ENCODE measurements at regions not wholly inside any gene's neighbourhood (a gene's known extent, or its start where the extent isn't known, plus 50 kb on each side); places are given as distances from the start of the nearest gene placed in this dataset.

DNA sequence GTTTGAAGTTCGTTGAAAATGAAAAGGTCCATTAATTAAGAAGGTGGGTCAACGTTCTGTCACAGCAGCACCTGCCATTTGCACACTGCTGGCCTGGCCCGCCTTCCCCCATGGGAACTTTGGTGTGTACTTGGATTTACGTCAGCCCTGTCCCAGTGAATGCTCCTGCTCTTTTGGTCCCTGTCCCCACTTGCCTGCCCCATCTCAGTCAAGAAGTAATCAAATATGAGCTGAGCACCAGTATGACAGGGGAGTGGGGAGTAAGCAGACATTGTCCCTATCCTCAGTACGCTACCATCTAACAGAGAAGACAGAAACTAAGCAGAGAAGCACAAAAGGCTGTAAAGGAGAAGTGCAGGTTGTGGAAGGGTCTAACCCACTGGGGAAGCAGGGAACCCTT lies 65.1 kb downstream of the SLC4A3 start:
- no peak for DNase-seq

DNA sequence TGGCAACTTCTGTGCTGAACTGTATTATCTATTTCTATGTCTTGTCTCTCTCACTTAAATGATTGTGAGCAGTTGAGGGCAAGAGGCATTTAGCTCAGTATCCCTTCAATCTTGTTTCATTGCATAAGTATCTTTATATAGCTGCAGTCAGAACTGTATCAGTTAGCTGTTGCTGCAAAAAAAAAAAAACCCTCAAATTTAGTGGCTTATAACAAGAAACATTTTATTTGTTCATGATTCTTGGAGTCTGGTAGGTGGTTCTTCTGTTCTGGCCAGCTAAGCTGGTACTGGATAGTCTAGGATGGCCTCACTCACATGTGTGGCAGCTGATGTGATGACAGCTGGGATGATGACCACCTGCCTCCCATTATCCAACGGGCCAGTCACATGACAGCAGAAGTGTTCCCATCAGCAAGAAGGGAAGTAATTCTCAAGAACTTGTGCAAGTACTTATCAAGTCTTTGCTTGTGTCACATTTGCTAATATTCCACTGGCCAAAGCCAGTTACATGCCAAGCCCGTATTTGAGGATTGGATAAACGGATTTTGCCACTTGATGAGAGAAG lies 67.8 kb downstream of the SLC4A3 start:
- DNase-seq = no peak

GRCh38 chr2:219697811-219698747 lies 70.6 kb downstream of the SLC4A3 start:
- no peak for DNase-seq

DNA sequence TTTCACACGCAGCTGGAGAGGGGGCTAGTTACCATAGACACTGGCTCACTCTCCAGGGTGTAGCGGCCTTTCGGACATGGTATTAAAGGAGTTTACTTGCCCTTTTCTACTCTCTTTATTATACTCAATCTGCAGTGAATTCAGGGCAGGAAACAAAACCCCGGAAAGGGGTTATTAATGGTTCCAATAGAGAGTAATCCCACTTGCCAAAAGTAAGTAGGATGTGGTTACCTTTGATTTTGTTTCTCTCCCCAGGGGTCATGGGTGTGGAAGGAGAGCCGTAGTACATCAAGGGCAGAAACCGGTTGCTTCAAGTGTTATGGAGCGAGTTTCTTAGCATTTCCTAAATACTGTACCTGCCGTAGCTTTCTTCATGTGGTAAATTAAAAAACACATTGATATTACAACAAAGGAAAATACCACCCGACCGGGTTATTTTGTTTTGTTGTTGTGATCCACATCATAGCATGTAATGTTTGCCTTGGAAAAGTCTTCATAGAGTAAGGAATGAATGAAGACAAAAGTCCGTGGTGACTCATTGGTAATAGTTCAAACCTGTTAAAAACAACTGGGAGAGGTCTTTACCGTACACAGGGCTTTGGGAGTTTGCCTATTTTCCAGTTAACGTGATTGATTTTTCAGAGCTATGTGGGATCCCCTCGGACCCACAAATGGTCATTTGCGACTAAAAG lies 71.5 kb downstream of the SLC4A3 start:
- no peak for DNase-seq

DNA sequence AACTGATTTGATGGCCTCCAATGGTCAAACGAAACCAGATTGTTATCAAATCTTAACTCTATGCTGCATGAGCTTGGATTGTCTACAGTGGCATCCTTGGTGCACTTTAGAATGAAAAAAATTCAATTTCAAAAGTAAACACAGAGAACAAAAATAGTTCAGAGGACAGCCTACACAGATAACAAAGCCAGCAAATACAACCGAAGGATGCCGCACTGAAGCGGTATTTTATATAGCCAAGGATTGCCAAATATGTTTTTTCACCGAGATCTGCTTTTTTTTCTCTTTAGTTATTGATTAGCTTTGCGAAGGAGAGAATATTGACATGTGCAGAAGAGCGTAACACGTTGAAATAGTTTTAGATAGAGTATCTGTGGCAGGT lies 72.0 kb downstream of the SLC4A3 start:
- DNase-seq = no peak

- DNase-seq = no peak
These were observed 74.6 kb downstream of the SLC4A3 start for GRCh38 chr2:219701847-219702634.

DNA sequence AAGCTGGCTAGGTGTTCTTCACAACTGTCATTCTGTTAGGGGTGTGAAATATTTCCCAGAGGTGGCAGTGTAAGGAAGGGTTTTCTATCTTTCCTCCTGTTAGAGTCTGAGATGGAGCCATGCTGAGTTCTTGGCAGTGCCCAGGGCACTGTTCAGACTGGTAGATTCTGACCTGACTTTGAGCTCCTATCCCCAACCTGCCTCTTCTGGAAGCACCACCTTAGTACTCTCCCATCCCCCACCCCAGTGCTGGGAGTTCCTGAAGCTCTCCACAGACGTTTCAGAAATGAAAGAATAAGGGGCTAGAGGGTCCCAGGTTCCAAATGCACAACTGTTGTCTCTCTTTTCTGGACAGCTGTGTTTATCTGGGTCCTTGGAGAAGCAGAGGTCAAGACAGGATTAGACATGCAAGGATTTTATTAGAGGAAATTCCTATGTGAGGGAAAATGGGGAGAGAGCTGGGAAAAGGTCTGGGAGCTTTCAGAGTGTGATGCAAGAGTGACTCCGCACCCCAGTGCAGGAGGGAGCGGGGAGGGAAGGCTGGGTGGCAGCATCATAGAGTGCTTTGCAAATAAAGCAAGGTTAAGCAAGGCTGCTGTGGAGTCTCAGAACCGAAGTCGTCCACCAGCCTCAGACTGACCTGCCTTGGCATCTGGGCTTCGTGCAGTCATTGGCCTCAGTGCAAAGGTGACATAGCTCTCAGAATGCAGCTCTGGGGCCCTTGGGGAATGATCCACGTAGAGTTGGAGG lies 75.5 kb downstream of the SLC4A3 start:
- DNase-seq = no peak

GRCh38 chr2:219704878-219705277 lies 77.4 kb downstream of the SLC4A3 start:
- no peak for DNase-seq

DNA sequence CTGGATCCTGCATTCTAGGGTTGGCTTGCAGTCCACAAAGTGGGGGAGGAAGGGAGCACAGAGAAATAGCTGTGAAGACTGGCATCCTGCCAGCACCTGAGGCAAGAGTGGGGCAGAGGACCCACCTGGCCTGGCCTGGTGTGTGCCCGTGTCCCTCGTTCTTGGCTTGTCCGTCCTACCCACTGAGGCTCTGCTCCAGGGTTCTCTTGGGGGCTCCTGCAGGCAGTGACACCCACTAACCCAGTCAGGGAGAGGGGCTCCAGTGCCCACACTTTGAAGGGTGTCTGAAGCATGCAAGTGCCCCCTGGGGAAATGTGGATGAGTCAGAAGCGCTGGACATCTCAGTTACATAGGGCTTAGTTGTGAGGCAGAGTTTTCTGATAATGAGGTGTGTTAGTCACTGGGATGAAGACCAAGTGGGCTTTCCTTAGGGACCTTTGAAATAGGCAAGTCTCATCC lies 79.4 kb downstream of the SLC4A3 start:
- peak; percentile 82 for DNase-seq

GRCh38 chr2:219707496-219708285 lies 80.3 kb downstream of the SLC4A3 start:
- peak; percentile 76 for DNase-seq

DNA sequence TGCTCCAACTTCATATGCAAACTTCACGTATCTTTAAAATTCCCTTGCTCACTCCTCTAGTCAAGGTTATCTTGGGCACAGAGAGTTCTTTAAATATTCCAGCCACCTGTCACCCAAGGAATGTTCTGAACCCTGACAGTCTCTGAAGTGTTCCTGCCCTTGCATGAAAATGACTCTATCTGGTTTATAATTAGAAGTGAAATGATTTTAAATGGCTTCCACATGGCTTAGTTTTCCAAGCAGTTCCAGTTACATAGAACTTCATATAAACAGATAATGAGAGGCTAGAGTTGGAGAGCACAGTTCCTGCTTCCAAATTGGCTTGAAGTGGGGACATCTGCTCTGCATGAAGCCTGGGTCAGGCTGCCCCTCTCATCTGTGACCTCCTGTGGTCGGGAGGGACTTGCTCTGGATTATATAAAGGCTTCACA lies 81.9 kb downstream of the SLC4A3 start:
- no peak for DNase-seq

DNA sequence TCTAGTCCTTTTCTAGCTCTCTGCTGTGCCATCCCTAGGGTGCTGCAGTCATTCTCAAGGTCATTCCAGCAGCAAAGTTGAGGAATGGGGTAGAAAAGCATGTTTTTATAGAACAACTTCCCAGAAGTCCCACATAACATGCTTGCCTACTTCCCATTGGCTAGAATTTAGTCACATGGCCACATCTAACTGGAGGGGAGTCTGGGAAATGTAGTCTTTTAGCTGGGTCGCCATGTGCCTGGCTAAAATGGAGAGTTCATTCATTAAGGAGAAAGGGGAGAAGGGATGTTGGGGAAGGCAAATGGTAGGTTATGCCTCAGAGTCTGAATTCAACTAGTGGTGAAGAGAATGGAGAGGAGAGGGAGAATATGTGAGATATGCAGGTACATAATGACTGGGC lies 85.7 kb downstream of the SLC4A3 start:
- DNase-seq = no peak

DNA sequence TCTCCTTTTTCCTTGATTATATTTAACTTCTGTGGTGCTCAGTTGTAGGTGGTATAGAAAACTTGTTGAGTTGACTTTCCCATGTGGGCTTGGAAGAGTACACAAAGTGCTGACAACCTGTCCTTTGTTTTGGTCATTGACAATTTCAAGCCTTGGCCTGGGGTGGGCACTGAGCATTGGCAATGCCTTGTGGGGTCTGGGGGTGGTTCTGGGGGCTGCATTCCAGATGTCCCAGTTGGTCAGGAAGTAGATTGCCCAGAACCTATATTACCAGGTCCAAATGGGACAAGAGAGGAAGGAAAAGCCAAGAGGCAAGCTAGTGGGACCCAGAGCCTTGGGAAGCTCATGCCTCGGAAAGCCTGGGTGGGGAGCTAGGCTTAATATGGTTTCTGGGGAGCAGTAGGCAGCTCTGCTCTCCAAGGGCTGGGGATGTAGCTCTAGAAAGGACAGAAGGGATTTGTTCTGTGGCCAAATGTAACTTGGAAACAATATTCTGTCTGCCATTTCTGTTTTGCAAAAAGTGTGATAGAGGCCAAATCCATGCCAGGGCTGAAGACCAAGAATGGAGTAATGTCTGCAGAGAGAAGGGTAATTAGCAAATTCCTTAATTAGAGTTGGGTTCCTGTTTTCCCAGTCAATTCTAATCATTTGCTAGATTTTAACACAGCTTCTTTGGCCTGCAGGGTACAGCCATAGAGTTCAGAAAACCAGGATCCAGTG lies 87.4 kb downstream of the SLC4A3 start:
- DNase-seq = no peak

DNA sequence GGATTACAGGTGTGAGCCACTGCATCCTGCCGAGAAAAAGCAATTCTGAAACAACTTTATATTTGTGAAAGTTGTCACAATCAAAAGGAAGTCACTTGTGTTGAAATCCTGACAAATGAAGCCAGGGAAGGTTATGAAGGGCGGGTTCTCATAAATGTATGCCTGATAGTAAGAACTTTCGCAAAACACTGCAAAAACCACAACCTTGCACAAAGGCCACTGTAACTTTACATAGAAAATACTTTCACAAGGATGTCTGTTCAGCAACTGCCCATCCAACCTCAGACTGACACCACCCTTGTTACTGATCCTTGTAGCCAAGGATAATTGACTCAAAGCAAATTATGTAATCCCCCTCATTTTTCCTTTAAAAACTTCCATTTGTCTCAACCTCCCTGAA lies 90.6 kb downstream of the SLC4A3 start:
- no peak for DNase-seq

DNA sequence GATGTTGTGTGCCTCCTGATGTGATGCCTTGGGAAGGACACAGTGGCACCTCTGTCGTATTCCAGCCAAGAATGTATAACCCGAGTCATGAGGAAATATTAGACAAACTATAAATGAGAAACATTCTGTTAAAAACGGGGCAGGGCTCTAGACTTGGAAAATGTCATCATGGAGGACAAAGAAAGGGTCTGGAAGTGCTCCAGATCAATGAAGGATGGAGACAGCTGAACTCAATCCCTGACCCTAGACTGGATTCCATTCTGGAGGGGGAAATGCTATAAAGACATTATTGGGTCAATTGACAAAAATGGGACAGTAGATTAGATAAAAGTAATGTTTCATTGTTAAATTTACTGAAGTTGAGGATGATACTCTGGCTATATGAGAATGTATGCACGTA lies 92.1 kb downstream of the SLC4A3 start:
- no peak for DNase-seq

- DNase-seq = no peak
These were observed 93.5 kb downstream of the SLC4A3 start for GRCh38 chr2:219720956-219721355.

DNA sequence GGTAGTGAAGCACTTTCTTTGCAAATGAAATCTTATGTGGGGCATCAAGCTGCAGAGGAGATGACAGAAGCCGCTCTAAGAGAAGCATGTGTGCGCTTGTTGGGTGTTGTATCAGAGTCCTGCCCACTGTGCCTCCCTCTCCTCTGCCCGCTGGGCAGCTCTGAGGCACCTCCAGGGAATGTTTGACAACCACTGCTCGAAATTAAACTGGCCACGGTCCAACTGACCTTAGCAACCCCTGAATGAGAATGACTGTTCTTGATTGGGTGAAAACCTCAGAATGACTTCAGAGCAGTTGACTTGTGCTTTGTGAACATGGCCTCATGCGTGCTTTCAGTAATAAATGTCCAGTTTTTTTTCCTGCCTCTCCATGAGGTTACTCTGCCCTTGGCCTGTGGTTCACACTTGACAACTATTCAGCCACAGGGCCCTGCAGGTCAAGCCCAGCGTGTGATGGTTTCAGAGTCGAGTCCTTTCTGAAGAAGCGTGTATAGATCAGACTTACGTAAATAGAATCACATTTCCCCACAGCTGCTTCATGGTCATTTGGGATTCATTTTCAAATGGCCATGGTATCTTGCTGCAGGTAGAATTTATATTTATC lies 94.9 kb downstream of the SLC4A3 start:
- peak; percentile 63 for DNase-seq

DNA sequence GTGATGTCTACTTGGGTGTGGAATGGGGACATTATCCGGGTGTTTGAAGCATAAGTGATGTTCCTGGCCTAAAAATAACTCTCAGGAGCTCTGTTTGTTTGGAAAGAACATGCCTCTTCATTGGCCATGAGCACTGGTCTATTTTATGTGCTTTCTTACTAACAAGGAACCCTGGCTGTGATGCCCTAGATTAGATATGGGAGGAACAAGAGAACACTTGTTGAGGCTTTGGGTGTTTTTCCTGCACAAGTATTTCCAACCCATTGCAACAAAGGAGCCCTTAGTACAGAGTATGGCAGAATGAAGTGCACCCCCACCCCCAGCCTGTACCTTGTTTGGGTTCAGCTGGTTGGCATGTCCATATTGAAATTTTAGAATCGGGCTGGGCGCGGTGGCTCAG lies 95.9 kb downstream of the SLC4A3 start:
- no peak for DNase-seq

DNA sequence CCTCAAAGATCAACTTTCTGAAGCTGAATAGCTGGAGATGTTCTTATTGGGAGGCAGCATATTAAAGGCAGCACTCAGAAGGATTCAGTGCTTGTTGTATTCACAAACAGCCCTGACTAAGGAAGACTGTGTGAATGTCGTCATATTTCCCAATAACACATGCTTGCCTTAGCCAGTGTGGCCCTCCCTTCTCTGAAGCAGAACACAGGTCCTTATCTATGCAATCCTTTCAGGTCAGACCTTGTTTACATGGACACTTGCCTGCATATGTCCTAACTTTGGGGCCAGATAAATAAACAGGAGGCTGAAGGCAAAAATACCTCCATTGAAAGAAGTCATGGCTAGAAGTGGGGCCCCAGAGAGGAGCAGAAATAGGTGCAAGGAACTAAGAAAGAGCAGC lies 97.2 kb downstream of the SLC4A3 start:
- DNase-seq = no peak

GRCh38 chr2:219726916-219727315 lies 99.5 kb downstream of the SLC4A3 start:
- DNase-seq = no peak

Data from NCI-H226 (cell line).